K562 (cell line): ENCODE measurements at regions not wholly inside any gene's neighbourhood (a gene's known extent, or its start where the extent isn't known, plus 50 kb on each side); places are given as distances from the start of the nearest gene placed in this dataset.

Experiments
- ATAC-seq: fragments of 200-7000 bp; cut with Tn5 transposase; 3 replicates; pipeline ENCODE4 v1.9.1; 2020; ENCODE audit warnings: moderate library complexity
- BruUV-seq: library from RNA; stranded (reverse); fragments of 400-500 nt; replicated peaks from 2 replicates; lab custom pipeline; 2021; lab: Mats Ljungman, UMichigan
- CTCF ChIA-PET: fragments of 300-600 bp; formaldehyde crosslinking; extraction: SDS; loops from one replicate; lab custom pipeline; 2021; ENCODE audit warnings: low intra/inter-chr PET ratio; lab: Yijun Ruan, JAX
- POLR2A ChIA-PET: fragments of 300-600, 350-650 bp; sonication (Branson Sonifier 250); formaldehyde crosslinking; extraction: SDS; loops from one replicate; lab custom pipeline; 2021; ENCODE audit warnings: antibody characterized with exemption, inconsistent platforms; lab: Yijun Ruan, JAX
- DNase-seq, 4 experiments: peaks; one replicate each; pipeline versions ENCODE4 v3.0.0 to v3.0.0-alpha.2; 2011 to 2018; ENCODE audit warnings: low spot score in 3 of 4, mixed read lengths in 3 of 4; ENCODE audit errors: extremely low read depth in 1 of 4
- FAIRE-seq: peaks from 2 replicates; lab custom pipeline; 2011; peaks lifted over from hg19 to GRCh38; lab: Jason Lieb, UNC
- H2AFZ ChIP-seq: 2 replicates; pipeline ENCODE4 v1.6.0; 2011; ENCODE audit warnings: low read depth, low read length, control low read depth, inconsistent platforms
- H3K27ac ChIP-seq: fragments of 200-600 bp; 3 replicates; pipeline ENCODE4 v1.8.0; 2011; ENCODE audit warnings: low read depth, mild to moderate bottlenecking, control low read depth, inconsistent platforms, low read length, moderate library complexity, mixed read lengths; ENCODE audit errors: extremely low read depth
- H3K27me3 ChIP-seq, 2 experiments: fragments of 300-600 bp in 1 of 2; 2 replicates in 1 of 2; 3 replicates in 1 of 2; pipeline versions ENCODE4 v1.6.0 to v1.8.0; 2011; ENCODE audit warnings: inconsistent platforms in 2 of 2, low read length in 2 of 2, mild to moderate bottlenecking in 1 of 2, mixed read lengths in 1 of 2, moderate library complexity in 1 of 2; ENCODE audit not compliant: control insufficient read depth in 2 of 2, insufficient read depth in 2 of 2
- H3K36me3 ChIP-seq: fragments of 300-600 bp; 3 replicates; pipeline ENCODE4 v1.8.0; 2011; ENCODE audit warnings: mild to moderate bottlenecking, low read length, inconsistent platforms; ENCODE audit not compliant: control insufficient read depth, insufficient read depth
- H3K4me1 ChIP-seq, 2 experiments: fragments of 200-600 bp in 1 of 2; replicated peaks in 1 of 2; 2 replicates in 1 of 2; 3 replicates in 1 of 2; pipeline versions ENCODE4 v1.5.1 to v1.8.0; 2011; ENCODE audit warnings: inconsistent platforms in 2 of 2, low read length in 2 of 2, mild to moderate bottlenecking in 1 of 2, mixed read lengths in 1 of 2, moderate library complexity in 1 of 2; ENCODE audit not compliant: control insufficient read depth in 2 of 2, insufficient read depth in 2 of 2
- H3K4me2 ChIP-seq: 2 replicates; pipeline ENCODE4 v1.6.1; 2011; ENCODE audit warnings: low read length, control low read depth, inconsistent platforms, mixed read lengths; ENCODE audit not compliant: insufficient read depth
- H3K4me3 ChIP-seq: fragments of 200-600 bp; sonication (generic), shearing (Covaris generic); 2 replicates; pipeline ENCODE4 v1.5.1; 2016; ENCODE audit warnings: control low read depth, inconsistent platforms
- H3K79me2 ChIP-seq: fragments of 200-600 bp; 3 replicates; pipeline ENCODE4 v1.8.0; 2011; ENCODE audit warnings: low read length, inconsistent platforms; ENCODE audit not compliant: control insufficient read depth, insufficient read depth
- H3K9ac ChIP-seq, 2 experiments: 2 replicates each; pipeline versions ENCODE4 v1.6.0 to v1.6.1; 2011; ENCODE audit warnings: low read depth in 2 of 2, low read length in 2 of 2, control low read depth in 1 of 2, inconsistent platforms in 1 of 2, mild to moderate bottlenecking in 1 of 2, mixed read lengths in 1 of 2; ENCODE audit not compliant: insufficient read depth in 1 of 2
- H3K9me1 ChIP-seq: one replicate; pipeline ENCODE4 v1.6.0; 2011; ENCODE audit warnings: inconsistent platforms, mild to moderate bottlenecking, low read length, moderate library complexity; ENCODE audit not compliant: control insufficient read depth, insufficient read depth
- H3K9me3 ChIP-seq: replicated peaks from 2 replicates; pipeline ENCODE4 v1.5.1; 2011; ENCODE audit warnings: low read depth, low read length, inconsistent platforms; ENCODE audit not compliant: control insufficient read depth, insufficient read depth
- H4K20me1 ChIP-seq: replicated peaks from 2 replicates; pipeline ENCODE4 v1.6.1; 2011; ENCODE audit warnings: low read length, inconsistent platforms, mixed read lengths; ENCODE audit not compliant: control insufficient read depth, insufficient read depth
- IRF2 ChIP-seq: sonication (generic); formaldehyde crosslinking; IDR thresholded peaks from 2 replicates; pipeline ENCODE4 v1.8.1; 2022; ENCODE audit warnings: mild to moderate bottlenecking, missing genetic modification reagents
- MEF2A ChIP-seq: IDR thresholded peaks from 2 replicates; pipeline ENCODE4 v1.6.1; 2011; ENCODE audit warnings: low read depth, mild to moderate bottlenecking, low read length, moderate library complexity; ENCODE audit not compliant: control insufficient read depth
- SRSF1 ChIP-seq: fragments of 200-400 bp; formaldehyde crosslinking; IDR thresholded peaks from 2 replicates; pipeline ENCODE4 v1.6.1; 2017; ENCODE audit warnings: mild to moderate bottlenecking, low read depth, low read length, moderate library complexity
- ZNF551 ChIP-seq: fragments of 250-450 bp; sonication (Bioruptor Pico); IDR thresholded peaks from 2 replicates; pipeline ENCODE4 v1.5.0; 2021; ENCODE audit warnings: mild to moderate bottlenecking, moderate library complexity
- WGBS: fragments of 100-300 bp; shearing (Covaris generic); methylation state at CpG from one replicate; pipeline ENCODE4 v1.1.6; 2016; ENCODE audit warnings: low coverage, mixed read lengths; ENCODE audit not compliant: insufficient coverage; ENCODE audit errors: missing lambda C conversion rate; 5-methylcytosine and 5-hydroxymethylcytosine counted together
- in situ Hi-C: fragments of 300-500 bp; cut with MboI; formaldehyde crosslinking; loops from 4 replicates; pipeline ENCODE4 v1.15.0; 2018; ENCODE audit warnings: inconsistent platforms, mixed read lengths
- intact Hi-C: fragments of 100-400 bp; cut with micrococcal nuclease; formaldehyde crosslinking; loops from 2 replicates; pipeline ENCODE4 v1.14.2; 2022
- TF ChIP-seq, protein P1 (sequence below): fragments of 450-650 bp; IDR thresholded peaks from 2 replicates; pipeline ENCODE4 v1.6.1; 2018; ENCODE audit not compliant: partially characterized antibody
- TF ChIP-seq, protein P2 (sequence below): fragments of 450-650 bp; IDR thresholded peaks from 2 replicates; pipeline ENCODE4 v1.6.1; 2016
- TF ChIP-seq, protein P3 (sequence below): sonication (generic); formaldehyde crosslinking; IDR thresholded peaks from 2 replicates; pipeline ENCODE4 v1.8.1; 2022; ENCODE audit warnings: missing genetic modification reagents
- TF ChIP-seq, protein P4 (sequence below): IDR thresholded peaks from 2 replicates; pipeline ENCODE4 v1.6.1; 2016; ENCODE audit warnings: missing genetic modification characterization, missing compliant biosample characterization

DNA sequence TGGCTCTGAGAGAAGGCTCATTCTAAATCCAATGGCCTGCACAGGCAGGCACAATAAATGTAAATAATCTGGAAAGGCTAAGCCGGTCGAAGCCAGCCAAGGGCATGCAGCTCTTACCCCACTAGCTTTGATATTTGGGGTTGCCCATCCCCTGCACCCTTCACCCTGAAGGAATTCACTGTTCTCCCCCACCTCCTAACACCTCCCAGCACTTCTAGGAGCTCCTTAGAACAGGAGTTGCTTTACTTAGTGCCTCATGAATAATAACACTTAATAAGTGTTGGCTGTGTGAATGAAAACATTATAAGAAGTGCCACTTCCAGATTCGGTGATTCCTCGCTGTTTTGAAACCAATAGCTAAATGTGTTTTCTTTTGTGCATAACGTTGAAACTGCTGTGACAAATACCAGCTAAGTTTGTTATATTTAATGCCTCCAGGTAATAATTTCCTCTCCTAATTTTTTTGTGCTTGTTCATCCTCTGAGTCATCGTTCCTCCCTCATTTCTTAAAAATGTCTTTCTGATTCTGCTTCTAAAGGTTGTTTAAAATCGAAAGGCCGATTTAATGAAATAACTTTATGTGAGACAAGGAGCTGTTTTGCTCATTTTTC lies 458.8 kb downstream of the METTL4 start (continued):
- TF ChIP-seq, protein P1, sequence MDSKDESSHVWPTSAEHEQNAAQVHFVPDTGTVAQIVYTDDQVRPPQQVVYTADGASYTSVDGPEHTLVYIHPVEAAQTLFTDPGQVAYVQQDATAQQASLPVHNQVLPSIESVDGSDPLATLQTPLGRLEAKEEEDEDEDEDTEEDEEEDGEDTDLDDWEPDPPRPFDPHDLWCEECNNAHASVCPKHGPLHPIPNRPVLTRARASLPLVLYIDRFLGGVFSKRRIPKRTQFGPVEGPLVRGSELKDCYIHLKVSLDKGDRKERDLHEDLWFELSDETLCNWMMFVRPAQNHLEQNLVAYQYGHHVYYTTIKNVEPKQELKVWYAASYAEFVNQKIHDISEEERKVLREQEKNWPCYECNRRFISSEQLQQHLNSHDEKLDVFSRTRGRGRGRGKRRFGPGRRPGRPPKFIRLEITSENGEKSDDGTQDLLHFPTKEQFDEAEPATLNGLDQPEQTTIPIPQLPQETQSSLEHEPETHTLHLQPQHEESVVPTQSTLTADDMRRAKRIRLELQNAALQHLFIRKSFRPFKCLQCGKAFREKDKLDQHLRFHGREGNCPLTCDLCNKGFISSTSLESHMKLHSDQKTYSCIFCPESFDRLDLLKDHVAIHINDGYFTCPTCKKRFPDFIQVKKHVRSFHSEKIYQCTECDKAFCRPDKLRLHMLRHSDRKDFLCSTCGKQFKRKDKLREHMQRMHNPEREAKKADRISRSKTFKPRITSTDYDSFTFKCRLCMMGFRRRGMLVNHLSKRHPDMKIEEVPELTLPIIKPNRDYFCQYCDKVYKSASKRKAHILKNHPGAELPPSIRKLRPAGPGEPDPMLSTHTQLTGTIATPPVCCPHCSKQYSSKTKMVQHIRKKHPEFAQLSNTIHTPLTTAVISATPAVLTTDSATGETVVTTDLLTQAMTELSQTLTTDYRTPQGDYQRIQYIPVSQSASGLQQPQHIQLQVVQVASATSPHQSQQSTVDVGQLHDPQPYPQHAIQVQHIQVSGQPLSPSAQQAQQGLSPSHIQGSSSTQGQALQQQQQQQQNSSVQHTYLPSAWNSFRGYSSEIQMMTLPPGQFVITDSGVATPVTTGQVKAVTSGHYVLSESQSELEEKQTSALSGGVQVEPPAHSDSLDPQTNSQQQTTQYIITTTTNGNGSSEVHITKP = no peak
- TF ChIP-seq SRSF1 = no peak

DNA sequence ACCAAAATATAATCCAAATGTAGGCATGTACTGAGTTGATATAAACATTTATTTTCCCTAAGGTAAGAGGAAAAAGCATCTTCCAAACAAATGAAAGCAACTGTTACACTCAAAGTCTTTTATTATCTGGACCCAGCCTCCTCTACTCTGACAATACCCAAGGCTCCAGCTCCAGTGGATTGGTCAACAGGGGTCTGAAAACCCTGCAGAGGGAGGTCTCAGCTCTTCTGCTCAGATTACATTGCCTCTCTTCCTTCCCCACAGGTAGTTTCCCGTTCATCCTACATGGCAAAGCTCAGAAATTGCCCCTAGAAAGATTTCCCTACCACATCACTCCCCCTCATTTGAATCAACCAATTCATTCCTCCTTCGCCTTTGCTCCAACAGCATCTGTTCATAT lies 457.0 kb downstream of the METTL4 start:
- intact Hi-C loops = no loop called here
- Histone ChIP-seq H3K9me3 (no peaks in the 10 kb centered on the region), H3K4me2 (no peak overlapping the region), H3K4me1 (no peaks in the 10 kb centered on the region; a peak in 1 of 5 replicates), H3K36me3 (no peaks in the 10 kb centered on the region), H3K9me1 (no peaks in the 10 kb centered on the region), H3K4me3 (no peak overlapping the region), H3K27me3 (no peaks in the 10 kb centered on the region), H4K20me1 (no peaks in the 10 kb centered on the region), H3K27ac (no peak overlapping the region), H3K9ac (no peak overlapping the region), H2AFZ (no peak overlapping the region), H3K79me2 (no peaks in the 10 kb centered on the region)
- CTCF ChIA-PET = no interaction called here
- in situ Hi-C loops = loop anchor here (5.0 kb wide), 1 partner anchor 423 kb away; no protein-coding TSS in a partner anchor
- POLR2A ChIA-PET = no interaction called here
- ATAC-seq (no peak), DNase-seq (no peak), FAIRE-seq (no peak)
- TF ChIP-seq IRF2 (CRISPR knock-in tag) = no peak
- TF ChIP-seq, protein P2, sequence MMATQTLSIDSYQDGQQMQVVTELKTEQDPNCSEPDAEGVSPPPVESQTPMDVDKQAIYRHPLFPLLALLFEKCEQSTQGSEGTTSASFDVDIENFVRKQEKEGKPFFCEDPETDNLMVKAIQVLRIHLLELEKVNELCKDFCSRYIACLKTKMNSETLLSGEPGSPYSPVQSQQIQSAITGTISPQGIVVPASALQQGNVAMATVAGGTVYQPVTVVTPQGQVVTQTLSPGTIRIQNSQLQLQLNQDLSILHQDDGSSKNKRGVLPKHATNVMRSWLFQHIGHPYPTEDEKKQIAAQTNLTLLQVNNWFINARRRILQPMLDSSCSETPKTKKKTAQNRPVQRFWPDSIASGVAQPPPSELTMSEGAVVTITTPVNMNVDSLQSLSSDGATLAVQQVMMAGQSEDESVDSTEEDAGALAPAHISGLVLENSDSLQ = no peak
- TF ChIP-seq MEF2A = no peak
- TF ChIP-seq, protein P3, sequence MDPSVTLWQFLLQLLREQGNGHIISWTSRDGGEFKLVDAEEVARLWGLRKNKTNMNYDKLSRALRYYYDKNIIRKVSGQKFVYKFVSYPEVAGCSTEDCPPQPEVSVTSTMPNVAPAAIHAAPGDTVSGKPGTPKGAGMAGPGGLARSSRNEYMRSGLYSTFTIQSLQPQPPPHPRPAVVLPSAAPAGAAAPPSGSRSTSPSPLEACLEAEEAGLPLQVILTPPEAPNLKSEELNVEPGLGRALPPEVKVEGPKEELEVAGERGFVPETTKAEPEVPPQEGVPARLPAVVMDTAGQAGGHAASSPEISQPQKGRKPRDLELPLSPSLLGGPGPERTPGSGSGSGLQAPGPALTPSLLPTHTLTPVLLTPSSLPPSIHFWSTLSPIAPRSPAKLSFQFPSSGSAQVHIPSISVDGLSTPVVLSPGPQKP = no peak
- no peak for TF ChIP-seq ZNF551
- TF ChIP-seq, protein P4, sequence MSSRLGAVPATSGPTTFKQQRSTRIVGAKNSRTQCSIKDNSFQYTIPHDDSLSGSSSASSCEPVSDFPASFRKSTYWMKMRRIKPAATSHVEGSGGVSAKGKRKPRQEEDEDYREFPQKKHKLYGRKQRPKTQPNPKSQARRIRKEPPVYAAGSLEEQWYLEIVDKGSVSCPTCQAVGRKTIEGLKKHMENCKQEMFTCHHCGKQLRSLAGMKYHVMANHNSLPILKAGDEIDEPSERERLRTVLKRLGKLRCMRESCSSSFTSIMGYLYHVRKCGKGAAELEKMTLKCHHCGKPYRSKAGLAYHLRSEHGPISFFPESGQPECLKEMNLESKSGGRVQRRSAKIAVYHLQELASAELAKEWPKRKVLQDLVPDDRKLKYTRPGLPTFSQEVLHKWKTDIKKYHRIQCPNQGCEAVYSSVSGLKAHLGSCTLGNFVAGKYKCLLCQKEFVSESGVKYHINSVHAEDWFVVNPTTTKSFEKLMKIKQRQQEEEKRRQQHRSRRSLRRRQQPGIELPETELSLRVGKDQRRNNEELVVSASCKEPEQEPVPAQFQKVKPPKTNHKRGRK (tag) = no peak
- WGBS = 6% methylated on average over 2 of the region's 2 CpGs
- BruUV-seq = no TSS peak
